ENCODE measurements at regions not wholly inside any gene's neighbourhood (a gene's known extent, or its start where the extent isn't known, plus 50 kb on each side); places are given as distances from the start of the nearest gene placed in this dataset.

DNA sequence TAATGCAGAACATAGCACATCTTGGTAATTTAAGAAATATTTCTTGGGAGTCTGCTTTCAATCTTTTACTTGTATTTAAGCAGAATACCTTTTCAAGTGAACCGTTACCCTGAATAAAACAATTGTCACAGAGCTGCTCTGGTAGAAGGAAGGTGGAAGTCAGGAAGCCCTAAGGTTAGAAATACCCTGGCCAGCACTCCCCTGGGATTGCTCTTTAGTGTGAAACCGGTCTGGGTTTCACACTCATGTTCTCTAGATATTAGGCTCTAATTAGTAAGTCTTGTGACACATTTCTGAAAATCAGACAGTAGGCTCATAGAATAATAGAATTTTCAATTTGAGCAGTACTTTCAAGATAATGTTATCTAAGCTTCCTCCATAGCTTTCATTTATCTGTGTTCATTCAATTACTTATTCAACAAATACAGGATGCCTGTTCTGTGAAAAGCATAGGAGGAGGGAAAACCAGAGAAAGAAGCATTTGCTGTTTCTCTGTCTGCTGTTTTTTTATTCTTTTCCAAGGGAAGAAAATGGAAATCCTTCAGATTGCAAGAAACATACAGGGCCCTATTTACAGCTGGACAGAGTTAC, 825.5 kb downstream of the TLR4 start (continued):
- TF ChIP-seq NFYA (IDR thresholded peaks at IDR 0.05; ENCODE audit: borderline replicate concordance, low read depth, low read length), result no peak
- no peak for TF ChIP-seq ZZZ3 (IDR thresholded peaks at IDR 0.05; ENCODE audit: control insufficient read depth, insufficient read length, low read depth)
- peak; percentile 61; the same call in 1 of the 2 replicates for TF ChIP-seq GATAD2B (conservative IDR thresholded peaks at IDR 0.05; ENCODE audit: low read depth)
- TF ChIP-seq CBX5 (IDR thresholded peaks at IDR 0.05; ENCODE audit: low read depth), result no peak
- TF ChIP-seq TAF1 (IDR thresholded peaks at IDR 0.05; ENCODE audit: borderline replicate concordance, low read depth, low read length), result no peak
- no peak for TF ChIP-seq POLR2AphosphoS5 (IDR thresholded peaks at IDR 0.05; ENCODE audit: low read length)
- TF ChIP-seq, protein P1, sequence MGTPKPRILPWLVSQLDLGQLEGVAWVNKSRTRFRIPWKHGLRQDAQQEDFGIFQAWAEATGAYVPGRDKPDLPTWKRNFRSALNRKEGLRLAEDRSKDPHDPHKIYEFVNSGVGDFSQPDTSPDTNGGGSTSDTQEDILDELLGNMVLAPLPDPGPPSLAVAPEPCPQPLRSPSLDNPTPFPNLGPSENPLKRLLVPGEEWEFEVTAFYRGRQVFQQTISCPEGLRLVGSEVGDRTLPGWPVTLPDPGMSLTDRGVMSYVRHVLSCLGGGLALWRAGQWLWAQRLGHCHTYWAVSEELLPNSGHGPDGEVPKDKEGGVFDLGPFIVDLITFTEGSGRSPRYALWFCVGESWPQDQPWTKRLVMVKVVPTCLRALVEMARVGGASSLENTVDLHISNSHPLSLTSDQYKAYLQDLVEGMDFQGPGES (IDR thresholded peaks at IDR 0.05), result no peak
- peak; percentile 75; a peak in 3 of 4 replicates for TF ChIP-seq EP300 (IDR thresholded peaks at IDR 0.05; ENCODE audit: borderline replicate concordance in 1 of 2, control insufficient read depth in 1 of 2, low read depth in 2 of 2, low read length in 2 of 2)
- no peak for TF ChIP-seq GABPA (IDR thresholded peaks at IDR 0.05; ENCODE audit: low read depth)
- TF ChIP-seq FOXM1 (IDR thresholded peaks at IDR 0.05; ENCODE audit: low read depth, low read length), result no peak
- no peak for TF ChIP-seq ZNF24 (IDR thresholded peaks at IDR 0.05)
- TF ChIP-seq ZNF274 (IDR thresholded peaks at IDR 0.05; ENCODE audit: insufficient read depth, insufficient read length), result no peak
- TF ChIP-seq SMC3 (IDR thresholded peaks at IDR 0.05; ENCODE audit: borderline replicate concordance, low read length), result no peak
- no peak for TF ChIP-seq JUNB (IDR thresholded peaks at IDR 0.05)
- TF ChIP-seq SIN3A (IDR thresholded peaks at IDR 0.05; ENCODE audit: low read depth, low read length), result no peak
- 0 out of 2 replicates have a peak, but pooled peaks have one; percentile 23 for TF ChIP-seq YBX1 (IDR thresholded peaks at IDR 0.05)
- no peak for TF ChIP-seq CBFB (IDR thresholded peaks at IDR 0.05; ENCODE audit: low read depth)
- no peak; the same call in 1 of the 2 replicates for TF ChIP-seq RAD51 (IDR thresholded peaks at IDR 0.05)
- TF ChIP-seq POLR2AphosphoS2 (IDR thresholded peaks at IDR 0.05; ENCODE audit: low read depth, low read length), result no peak
- no peak for TF ChIP-seq CEBPZ (IDR thresholded peaks at IDR 0.05; ENCODE audit: low read depth, low read length)
- peak; percentile 97 for TF ChIP-seq MTA2 (IDR thresholded peaks at IDR 0.05; ENCODE audit: low read depth)
- no peak for TF ChIP-seq JUND (IDR thresholded peaks at IDR 0.05; ENCODE audit: low read depth, low read length)
- TF ChIP-seq CREB1 (IDR thresholded peaks at IDR 0.05; ENCODE audit: low read depth), result no peak
- TF ChIP-seq, protein P2, sequence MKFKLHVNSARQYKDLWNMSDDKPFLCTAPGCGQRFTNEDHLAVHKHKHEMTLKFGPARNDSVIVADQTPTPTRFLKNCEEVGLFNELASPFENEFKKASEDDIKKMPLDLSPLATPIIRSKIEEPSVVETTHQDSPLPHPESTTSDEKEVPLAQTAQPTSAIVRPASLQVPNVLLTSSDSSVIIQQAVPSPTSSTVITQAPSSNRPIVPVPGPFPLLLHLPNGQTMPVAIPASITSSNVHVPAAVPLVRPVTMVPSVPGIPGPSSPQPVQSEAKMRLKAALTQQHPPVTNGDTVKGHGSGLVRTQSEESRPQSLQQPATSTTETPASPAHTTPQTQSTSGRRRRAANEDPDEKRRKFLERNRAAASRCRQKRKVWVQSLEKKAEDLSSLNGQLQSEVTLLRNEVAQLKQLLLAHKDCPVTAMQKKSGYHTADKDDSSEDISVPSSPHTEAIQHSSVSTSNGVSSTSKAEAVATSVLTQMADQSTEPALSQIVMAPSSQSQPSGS (IDR thresholded peaks at IDR 0.05; ENCODE audit: low read length), result no peak
- peak; percentile 99 for TF ChIP-seq MEF2B (IDR thresholded peaks at IDR 0.05; ENCODE audit: partially characterized antibody, poor library complexity, severe bottlenecking)
- TF ChIP-seq TBL1XR1 (IDR thresholded peaks at IDR 0.05; ENCODE audit: low read depth, low read length), result 0 out of 2 replicates have a peak, but pooled peaks have one; percentile 43
- TF ChIP-seq EGR1 (IDR thresholded peaks at IDR 0.05; ENCODE audit: borderline replicate concordance in 1 of 2, low read depth in 2 of 2, low read length in 2 of 2), result no peak
- TF ChIP-seq FOS (IDR thresholded peaks at IDR 0.05; ENCODE audit: borderline replicate concordance, extremely low read depth, insufficient read length), result no peak

Data from GM12878 (cell line).